Nephron (organoid): ENCODE measurements at regions not wholly inside any gene's neighbourhood (a gene's known extent, or its start where the extent isn't known, plus 50 kb on each side); places are given as distances from the start of the nearest gene placed in this dataset.

Experiments used
- H3K27ac Mint-ChIP-seq, 3 experiments: 2 replicates each; pipeline ENCODE4 v1.8.0; 2020; ENCODE audit warnings: mixed read lengths in 3 of 3, mild to moderate bottlenecking in 2 of 3, moderate library complexity in 1 of 3
- H3K27me3 Mint-ChIP-seq: 2 replicates; pipeline ENCODE4 v1.8.0; 2021; ENCODE audit warnings: low read depth, mild to moderate bottlenecking, moderate library complexity, mixed read lengths
- H3K36me3 Mint-ChIP-seq: 2 replicates; pipeline ENCODE4 v1.8.0; 2020; ENCODE audit warnings: low read depth, mixed read lengths
- H3K4me1 Mint-ChIP-seq: 2 replicates; pipeline ENCODE4 v1.8.0; 2020; ENCODE audit warnings: mixed read lengths
- H3K4me3 Mint-ChIP-seq, 3 experiments: 2 replicates each; pipeline ENCODE4 v1.8.0; 2020; ENCODE audit warnings: mild to moderate bottlenecking in 3 of 3, mixed read lengths in 3 of 3, moderate library complexity in 2 of 3
- H3K9me3 Mint-ChIP-seq: 2 replicates; pipeline ENCODE4 v1.8.0; 2020; ENCODE audit warnings: mixed read lengths
- CTCF ChIP-seq, 3 experiments: fragments of 200-600 bp; sonication (generic); IDR thresholded peaks; one replicate each; pipeline ENCODE4 v1.5.0; 2021; ENCODE audit warnings: antibody characterized with exemption in 3 of 3; ENCODE audit not compliant: unreplicated experiment in 3 of 3

DNA sequence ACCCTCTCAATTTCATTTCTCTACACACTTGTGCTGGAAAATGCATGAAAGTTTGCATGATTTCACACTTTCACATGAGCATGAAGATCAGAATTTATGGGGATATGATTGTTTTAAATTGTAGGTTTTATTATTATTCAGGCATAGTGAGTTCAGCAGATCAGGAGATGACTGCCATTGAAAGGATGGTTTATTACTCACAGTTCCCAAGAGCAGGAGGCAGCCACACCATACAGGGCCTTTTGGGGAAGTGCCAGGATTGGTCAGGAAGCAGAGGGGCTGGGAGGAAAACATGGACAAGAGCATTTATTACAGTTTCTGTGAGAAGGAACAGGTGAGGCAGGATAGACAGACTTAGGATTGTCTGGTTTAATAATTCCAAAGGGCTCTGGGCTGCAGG lies 114.6 kb upstream of the KCNJ15 start:
- no peak for TF ChIP-seq CTCF (IDR thresholded peaks at IDR 0.05; ENCODE audit: unreplicated experiment in 3 of 3)
- H3K27me3 Mint-ChIP-seq = no peaks in the 10 kb centered on the region
- H3K4me3 Mint-ChIP-seq = no peak overlapping the region
- H3K27ac Mint-ChIP-seq = no peak overlapping the region
- peaks cover 26% of the 10 kb centered on the region for H3K4me1 Mint-ChIP-seq
- peaks cover 4% of the 10 kb centered on the region for H3K36me3 Mint-ChIP-seq
- H3K9me3 Mint-ChIP-seq = peaks cover 33% of the 10 kb centered on the region

- Mint-ChIP-seq H3K9me3 (peaks cover 33% of the 10 kb centered on the region), H3K27ac (no peak overlapping the region), H3K4me3 (no peak overlapping the region), H3K36me3 (peaks cover 4% of the 10 kb centered on the region), H3K4me1 (peaks cover 22% of the 10 kb centered on the region), H3K27me3 (no peaks in the 10 kb centered on the region)
- TF ChIP-seq CTCF (IDR thresholded peaks at IDR 0.05; ENCODE audit: unreplicated experiment in 3 of 3) = no peak
These were observed 112.6 kb upstream of the KCNJ15 start for GRCh38 chr21:38144193-38144592.

DNA sequence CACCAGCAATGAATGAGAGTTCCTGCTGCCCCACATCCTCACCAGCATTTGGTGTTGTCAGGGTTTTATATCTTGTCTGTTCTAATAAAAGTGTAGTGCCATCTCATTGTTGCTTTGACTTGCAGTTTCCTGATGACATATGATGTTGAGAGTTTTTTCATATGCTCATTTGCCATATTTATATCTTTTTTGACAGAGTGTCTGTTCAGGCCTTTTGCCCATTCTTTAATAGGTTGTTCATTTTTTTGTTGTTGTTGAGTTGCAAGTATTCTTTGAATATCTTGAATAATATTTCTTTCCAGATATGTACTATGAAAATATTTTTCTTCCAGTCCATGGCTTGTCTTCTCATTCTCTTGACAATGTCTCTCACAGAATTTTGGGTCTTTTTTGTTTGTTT lies 111.7 kb upstream of the KCNJ15 start:
- H3K9me3 Mint-ChIP-seq = peaks cover 33% of the 10 kb centered on the region
- peaks cover 4% of the 10 kb centered on the region for H3K36me3 Mint-ChIP-seq
- H3K4me1 Mint-ChIP-seq = peaks cover 13% of the 10 kb centered on the region
- H3K27ac Mint-ChIP-seq = no peak overlapping the region
- H3K27me3 Mint-ChIP-seq = no peaks in the 10 kb centered on the region
- H3K4me3 Mint-ChIP-seq = no peak overlapping the region
- no peak for TF ChIP-seq CTCF (IDR thresholded peaks at IDR 0.05; ENCODE audit: unreplicated experiment in 3 of 3)

DNA sequence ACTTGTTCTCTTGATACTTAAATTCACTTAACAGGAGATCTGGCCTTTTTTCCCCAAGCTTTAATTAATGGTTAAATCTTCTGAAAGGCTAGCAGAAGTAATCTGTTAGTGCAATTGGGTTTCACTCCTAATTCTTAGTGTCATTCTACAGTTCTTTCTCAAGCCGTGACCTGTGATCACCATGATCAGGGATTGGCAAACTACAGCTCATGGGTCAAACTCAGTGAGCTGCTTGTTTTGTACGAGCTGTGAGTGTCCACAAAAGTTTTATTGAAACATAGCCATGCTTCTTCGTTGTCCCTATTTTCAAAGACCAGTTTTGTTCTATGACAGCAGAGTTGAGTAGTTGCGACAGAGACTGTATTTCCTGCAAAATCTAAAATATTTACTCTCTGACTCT lies 109.4 kb upstream of the KCNJ15 start:
- no peak overlapping the region for H3K4me3 Mint-ChIP-seq
- H3K27me3 Mint-ChIP-seq = peaks cover 10% of the 10 kb centered on the region
- H3K9me3 Mint-ChIP-seq = peaks cover 25% of the 10 kb centered on the region
- no peaks in the 10 kb centered on the region for H3K4me1 Mint-ChIP-seq
- H3K36me3 Mint-ChIP-seq = peaks cover 4% of the 10 kb centered on the region
- no peak overlapping the region for H3K27ac Mint-ChIP-seq
- no peak for TF ChIP-seq CTCF (IDR thresholded peaks at IDR 0.05; ENCODE audit: unreplicated experiment in 3 of 3)

- Mint-ChIP-seq H3K36me3 (peaks cover 4% of the 10 kb centered on the region), H3K27ac (no peak overlapping the region), H3K4me1 (no peaks in the 10 kb centered on the region), H3K9me3 (peaks cover 20% of the 10 kb centered on the region), H3K4me3 (no peak overlapping the region), H3K27me3 (peaks cover 11% of the 10 kb centered on the region)
- no peak for TF ChIP-seq CTCF (IDR thresholded peaks at IDR 0.05; ENCODE audit: unreplicated experiment in 3 of 3)
These were observed 108.7 kb upstream of the KCNJ15 start for GRCh38 chr21:38148046-38148445.

DNA sequence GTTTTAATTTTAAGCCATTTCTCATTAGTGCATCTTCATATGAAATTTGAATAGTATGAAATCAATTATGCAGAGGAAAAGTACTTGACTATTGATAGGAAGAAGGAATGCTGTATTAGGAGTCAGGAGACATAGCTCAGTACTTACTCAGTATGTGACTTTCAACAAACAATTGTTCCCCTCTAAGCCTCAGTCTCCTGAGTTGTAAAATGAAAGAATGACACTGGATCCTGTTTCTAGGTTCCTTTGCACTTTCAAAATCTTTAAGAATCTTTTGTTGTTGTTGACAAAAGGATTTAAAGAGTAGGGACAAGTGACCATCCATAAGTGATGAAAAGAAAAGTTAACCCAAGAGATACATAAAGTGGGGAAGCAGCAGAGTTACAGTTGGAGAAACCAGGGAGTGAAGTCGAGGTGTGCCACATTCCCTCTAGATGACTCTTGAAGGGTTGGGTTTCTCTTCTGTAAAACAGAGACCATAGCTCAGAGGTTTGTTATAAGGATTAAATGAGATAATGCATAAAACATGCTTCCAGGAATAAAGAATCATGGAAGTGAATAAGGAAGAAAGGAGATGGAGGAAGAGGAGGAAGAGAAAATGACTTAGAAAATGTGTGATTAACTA lies 105.7 kb upstream of the KCNJ15 start:
- peaks cover 2% of the 10 kb centered on the region for H3K9me3 Mint-ChIP-seq
- H3K27ac Mint-ChIP-seq = no peak overlapping the region
- H3K4me1 Mint-ChIP-seq = no peaks in the 10 kb centered on the region
- peaks cover 19% of the 10 kb centered on the region for H3K27me3 Mint-ChIP-seq
- no peaks in the 10 kb centered on the region for H3K36me3 Mint-ChIP-seq
- H3K4me3 Mint-ChIP-seq = no peak overlapping the region
- TF ChIP-seq CTCF (IDR thresholded peaks at IDR 0.05; ENCODE audit: unreplicated experiment in 3 of 3) = no peak
